ENCODE measurements at regions not wholly inside any gene's neighbourhood (a gene's known extent, or its start where the extent isn't known, plus 50 kb on each side); places are given as distances from the start of the nearest gene placed in this dataset.
"Not testable (repeated sequence)": the region's sequence is repeated elsewhere in the genome, so short reads cannot be mapped to it uniquely, and the experiment has no call there.

DNA sequence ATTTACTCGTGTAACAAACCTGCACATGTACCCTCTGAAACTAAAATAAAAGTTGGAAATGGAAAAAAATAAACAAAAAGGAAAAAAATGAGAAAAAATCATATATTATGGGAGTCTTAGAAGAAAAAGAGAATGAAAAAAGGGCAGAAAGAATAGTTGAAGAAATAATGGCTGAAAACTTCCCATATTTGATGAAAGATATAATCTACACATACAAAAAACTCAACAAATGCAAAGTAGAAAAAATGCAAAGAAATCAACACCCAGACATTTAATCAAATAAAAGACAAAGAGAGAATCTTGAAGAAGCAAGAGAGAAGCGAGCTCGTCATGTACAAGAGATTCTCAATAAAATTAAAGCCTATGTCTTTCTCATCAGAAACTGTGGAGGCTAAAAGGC is 73.8 kb downstream of the SLC25A46 start:
- no peak for DNase-seq

DNA sequence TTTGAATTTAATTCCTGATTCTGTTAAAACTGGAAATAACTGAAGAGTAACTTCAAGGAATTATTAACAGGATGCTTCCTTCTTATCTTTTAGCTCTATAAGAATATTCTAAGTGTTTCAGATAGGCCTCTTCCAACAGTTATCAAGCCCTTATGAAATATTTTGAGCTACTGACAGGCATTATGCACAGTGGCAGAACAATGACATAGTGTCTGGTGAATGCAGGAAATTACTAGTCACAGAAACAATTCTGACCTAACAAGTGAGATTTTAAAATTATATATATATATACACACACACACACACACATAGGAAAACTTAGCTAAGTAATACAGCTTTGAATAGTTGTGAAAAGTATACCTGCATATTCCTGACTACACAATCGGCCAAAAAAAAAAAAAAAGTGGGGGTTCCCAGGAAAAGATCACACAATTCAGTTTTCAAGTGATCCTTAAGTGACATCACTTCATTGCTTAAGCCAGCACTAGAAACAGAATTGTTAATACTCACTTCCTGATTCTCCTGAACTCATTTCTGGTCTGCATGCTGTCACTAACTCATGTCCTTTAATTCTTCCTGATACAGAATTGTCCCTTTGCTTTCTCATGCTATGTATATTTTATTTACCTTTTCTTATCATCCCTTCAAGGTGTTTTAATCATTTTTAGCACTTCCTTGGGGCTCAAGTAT is 77.3 kb downstream of the SLC25A46 start:
- DNase-seq, result no peak

DNA sequence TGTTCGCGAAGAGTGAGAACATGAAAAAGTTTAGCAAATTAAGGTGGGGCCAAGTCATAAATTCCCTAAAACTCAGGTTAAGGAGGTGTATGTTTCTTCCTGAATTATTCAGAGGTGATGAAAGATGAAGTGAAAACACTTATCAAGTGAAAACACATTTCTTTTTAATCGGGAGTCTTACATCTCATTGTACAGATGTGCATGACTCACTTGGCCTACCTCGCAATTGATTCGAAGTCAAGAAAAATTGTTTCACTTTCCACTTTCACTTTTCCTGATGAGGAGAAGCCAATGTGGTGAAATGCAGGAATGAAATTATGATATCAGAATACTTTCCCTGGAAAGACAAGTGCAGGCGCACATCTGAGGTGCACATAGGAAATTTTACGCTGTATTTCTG is 78.7 kb downstream of the SLC25A46 start:
- DNase-seq, result no peak

DNA sequence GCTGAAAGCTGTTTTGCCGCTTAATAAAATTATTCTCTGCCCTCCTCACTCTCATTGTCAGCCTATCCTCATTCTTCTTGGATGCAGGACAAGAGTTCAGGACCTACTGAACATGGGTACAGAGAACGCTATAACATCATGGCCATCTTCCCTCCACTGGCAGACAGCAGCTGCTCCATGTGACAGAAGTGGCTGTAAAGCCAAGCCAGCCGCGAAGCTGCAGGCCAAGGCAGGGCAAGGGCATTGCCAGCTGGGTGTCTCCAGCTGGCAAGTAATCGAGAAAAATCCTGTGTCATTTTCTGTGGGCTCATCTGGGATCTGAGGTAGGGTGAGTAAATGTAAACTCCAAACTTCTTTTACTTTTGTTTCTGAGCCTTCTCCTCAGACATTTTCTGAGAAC is 84.8 kb downstream of the SLC25A46 start:
- DNase-seq, result no peak

DNA sequence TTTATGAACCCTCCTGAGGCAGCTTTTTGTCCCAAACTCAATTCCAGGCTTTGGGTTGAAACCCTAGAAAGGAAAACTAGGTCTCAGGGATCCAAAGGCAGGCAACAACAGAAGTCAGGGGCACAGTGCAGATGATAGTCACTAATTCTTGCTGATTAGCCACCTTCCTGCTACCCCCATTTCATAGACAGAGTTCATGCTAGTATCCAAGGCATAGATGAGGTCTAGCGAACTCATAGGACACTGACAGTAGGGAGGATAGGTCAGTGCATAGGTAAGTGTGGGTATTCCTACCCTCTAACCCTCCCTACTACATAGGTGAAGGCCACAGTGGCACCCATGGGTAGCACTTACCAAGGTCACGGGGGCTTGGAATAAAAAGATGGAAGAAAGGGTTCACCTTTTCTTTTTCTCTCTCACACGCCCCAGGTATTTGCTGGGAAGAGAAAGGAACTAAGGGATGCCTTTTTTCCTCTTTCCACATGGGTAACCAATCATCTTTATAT is 86.2 kb downstream of the SLC25A46 start:
- no peak for DNase-seq

DNA sequence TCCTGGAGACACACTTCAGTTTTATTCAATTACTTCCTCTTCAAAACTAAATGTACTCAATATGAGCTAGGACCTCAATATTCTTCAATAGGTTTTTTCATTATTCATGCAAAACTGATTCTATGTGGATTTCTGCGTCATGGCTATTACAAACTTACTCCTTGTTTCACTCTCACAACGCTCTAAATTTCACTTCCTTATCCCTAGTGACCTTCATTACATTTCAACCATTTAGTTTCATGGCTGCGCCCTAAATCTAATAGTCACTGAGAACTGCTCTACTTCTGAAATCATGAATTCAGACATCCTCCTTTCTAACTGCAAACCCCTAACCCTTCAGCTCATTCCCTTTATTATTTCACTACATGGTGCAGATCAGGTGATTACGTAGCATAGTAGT is 93.9 kb downstream of the SLC25A46 start:
- DNase-seq, result no peak

DNA sequence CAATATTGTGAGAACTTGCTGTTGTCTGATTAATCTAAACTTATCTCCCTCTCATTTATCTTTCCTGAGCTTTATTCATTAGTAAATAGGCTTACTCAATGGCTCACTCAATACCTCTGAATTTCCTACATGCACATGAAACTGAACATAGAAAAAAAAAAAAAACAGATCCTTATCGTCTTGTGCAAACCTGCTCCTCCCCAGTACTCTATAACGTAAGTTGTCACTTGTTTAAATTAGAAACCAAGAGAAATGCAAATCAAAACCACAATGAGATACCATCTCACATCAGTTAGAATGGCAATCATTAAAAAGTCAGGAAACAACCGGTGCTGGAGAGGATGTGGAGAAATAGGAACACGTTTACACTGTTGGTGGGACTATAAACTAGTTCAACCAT is 96.1 kb downstream of the SLC25A46 start:
- DNase-seq, result peak; percentile 70

DNA sequence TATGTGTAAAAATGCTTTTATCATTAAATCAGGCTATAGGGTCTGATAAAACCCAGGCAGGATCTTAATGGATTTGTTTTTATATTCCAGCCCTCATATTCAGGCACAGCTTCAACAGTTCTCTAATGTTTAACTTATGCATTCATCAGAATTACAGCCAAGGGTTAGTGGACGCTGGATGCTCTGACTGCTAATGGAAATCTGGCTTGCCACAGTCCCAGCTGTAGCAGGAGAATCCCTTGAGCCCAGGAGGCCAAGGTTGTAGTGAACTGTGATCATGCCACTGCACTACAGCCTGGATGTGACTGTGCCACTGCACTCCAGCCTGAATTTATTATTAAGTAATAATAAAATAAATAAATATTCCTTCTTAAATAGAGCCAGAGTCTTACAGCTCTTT is 98.0 kb downstream of the SLC25A46 start:
- DNase-seq, result no peak

DNA sequence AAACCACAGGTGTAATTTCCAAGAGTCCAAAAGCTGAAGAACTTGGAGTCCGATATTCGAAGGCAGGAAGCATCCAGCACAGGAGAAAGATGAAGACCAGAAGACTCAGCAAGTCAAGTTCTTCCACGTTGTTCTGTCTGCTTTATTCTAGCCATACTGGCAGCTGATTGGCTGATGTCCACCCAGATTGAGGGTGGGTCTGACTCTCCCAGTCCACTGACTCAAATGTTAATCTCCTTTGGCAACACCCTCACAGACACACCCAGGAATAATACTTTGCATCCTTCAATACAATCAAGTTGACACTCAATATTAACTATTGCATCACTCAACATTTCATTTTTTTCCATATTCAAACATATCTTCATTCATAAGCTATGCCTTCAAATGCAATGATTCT is 99.5 kb downstream of the SLC25A46 start:
- DNase-seq, result not testable (repeated sequence)

DNA sequence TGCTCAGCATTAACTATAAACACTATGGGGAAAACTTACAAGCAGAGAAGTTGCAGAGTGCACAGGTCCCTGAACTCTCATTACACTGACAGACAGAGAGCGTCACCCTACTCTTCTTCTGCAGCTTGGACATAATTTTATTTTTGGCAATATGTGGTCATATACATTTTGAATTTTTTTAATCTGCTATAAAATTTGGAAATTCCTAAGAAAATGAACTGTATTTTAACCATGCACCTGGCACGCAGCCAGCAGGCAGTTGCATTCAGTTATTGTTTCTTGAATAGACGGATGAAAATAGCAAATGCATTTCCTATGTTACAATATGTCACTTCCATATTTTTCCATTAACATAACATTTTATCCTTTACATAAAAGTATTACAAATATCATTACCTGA is 100.2 kb downstream of the SLC25A46 start:
- no peak for DNase-seq

DNA sequence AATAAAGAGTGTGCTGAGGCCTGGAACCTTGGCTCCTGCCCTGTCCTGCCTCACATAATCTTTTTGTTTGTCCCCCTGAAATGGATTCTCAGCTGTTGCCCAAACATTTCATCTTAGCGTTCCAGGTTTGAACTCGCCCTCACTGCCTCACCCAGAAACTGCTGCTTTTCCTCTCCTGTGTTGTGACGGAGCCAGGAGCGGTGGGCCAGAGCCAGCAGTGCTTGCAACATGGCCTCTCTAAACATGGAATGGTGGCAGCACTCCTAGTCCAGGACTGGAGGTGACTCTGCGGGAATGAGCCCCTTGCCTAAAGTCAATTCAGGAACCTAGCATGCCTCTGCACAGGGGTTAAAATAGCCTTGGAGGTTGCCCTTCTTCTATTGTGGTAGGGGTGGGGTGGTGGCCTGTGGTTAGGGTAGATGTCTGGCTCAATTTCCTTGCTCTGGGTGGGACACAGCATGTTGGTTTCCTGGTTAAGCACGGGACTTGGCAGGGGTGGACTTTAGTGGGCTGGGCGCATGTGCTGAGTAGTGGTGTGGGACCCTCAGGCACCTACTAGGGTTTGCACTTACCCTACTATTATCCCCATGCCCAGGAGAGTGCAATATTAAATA is 101.6 kb downstream of the SLC25A46 start:
- DNase-seq, result peak; percentile 3

DNA sequence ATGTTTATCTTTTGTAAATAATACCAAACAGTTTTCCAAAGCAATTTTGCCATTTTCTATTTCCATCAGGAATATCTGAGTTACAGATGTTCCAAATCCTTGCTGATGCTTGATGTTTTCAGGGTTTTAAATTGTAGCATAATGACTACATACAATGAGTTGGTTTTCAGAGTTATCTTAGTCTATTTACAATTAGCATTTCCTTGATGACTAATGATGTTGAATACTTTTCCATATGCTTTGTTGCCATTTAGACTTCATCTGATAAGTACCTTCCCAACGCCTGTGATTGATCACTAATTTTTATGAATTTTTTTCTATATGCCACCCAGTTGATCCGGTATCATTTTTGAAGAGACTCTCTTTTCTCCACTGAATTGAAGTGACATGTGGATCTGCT is 102.3 kb downstream of the SLC25A46 start:
- no peak for DNase-seq

DNA sequence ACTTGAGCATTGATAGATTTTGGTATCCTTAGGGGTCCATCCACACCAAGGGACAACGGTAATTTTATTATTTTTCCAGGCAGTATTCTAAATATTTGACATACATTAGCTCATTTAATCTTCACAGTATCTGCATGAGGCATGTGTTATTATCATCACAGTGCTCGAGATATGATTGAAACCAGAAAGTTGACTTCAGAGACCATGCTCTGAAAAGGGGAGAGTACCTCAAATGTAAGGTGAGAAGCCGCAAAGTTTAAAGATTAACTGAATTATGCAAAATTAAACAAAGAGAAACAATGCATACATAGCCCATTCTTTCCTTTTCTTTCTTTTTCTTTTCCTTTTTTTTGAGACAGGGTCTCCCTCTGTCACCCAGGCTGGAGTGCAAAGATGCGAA is 104.1 kb downstream of the SLC25A46 start:
- no peak for DNase-seq

DNA sequence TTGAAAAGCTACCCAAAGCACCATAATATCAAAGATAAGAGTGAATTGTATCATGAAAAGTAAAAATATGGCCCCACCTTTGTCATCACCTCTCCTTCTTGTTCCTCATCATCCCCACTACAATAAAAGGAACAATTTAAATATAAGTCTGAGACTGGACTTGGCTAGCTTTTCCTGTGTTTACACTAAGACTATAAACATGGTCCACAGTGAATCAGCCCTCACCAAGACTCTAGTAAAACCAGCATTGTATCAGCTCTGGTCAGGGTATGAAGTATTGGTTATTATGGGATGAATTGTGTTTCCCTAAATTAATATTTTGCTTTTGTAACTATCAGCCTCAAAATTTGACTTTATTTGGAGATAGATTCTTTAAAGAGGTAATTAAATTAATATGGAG is 105.4 kb downstream of the SLC25A46 start:
- DNase-seq, result no peak

DNA sequence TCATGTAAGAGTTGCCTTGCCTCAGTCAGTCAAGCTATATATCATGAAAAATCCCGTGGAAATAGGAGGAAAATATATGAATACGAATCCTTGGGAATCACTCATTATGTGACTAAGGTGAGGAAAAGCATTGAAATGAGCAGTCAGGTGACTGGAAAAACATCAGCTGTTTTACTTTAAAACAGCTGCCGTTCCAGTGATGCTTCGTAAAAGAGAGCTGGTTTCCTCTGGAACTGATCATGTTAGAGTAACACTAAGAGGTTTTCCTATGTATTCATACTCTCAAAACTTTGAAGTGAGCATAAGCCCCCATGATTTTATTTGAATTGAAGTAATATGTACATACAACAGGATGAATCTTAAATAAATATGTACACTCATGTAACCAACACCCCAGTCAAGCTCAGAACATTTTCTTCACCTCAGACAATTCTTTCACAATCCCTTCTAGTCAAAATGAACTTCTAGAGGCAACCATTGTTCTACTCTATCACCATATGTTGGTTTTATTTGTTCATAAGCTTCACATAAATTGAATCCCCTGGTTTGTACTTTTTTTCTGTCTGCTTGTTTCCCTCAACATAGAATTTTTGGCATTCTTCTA is 107.7 kb downstream of the SLC25A46 start:
- DNase-seq, result no peak

DNA sequence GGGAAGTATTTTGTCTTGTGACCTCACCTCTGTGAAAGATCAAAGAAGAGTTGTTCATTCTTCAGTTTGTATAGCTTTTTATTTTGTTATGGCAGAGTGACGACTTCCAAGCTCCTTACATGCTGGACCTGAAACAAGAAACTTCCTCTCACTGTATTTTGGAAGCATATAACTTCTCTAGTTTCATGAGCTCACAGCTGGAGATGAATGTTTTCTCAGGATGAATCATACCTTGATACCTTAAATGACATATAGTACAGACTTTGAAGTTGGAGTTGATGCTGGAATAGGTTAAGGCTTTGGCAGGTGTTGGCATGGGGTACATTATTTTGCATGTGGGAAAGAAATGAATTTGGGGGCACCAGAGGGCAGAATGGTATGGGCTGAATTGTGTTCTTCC is 112.5 kb downstream of the SLC25A46 start:
- DNase-seq, result no peak

DNA sequence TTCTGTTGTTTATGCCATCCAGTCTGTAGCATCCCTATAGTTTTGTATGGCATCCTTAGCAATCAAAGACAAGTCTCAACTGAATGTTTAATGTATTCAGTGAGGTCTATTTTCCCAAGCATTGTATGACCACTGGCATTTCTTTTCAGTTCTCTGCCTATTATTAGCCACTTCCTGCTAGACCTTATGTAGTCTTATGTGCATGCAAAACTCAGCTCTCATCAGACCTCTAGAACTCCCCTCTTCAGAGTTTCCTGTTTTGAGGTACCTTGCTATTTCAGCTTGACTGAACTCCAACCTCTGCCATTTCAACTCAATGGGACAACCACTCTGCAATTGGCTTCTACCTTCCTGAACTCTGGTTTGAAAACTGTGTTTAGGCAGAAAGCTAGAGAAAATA is 113.2 kb downstream of the SLC25A46 start:
- DNase-seq, result no peak

DNA sequence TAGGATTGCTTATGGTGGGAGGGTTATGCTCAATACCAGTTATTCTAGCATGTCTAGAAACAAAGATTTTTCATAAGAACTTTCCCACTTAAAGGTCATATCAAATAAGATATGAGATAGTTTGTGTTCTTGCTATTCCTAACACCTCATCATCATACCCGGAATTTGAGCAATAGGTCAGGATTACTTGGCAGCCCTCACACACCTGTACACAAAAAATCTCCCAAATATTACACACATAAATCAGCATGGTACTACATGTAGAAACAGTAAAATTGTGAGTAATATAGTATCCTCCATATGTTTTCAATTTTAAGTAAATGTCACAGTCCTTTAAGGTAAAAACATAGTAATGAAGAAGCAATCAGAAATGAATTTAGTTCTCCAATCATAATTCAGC is 113.7 kb downstream of the SLC25A46 start:
- no peak for DNase-seq

DNA sequence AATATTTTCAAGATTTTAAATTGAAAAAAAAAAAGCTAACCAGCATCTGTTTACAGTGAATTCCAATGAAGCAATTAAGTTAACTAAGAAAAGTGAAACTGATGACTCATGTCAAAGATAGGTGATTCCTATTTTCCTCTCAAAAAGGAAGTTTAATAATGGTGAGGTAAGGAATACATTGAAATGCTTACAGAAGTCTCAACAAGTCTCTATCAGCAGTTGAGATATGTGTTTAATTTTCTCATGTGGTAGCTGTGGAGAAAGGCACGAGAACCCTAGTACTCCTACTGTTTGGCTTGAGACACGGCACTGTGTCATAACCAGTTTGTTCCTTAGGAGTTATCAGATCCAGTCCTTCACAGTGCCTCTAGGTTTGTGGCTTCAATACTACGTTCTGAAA is 114.5 kb downstream of the SLC25A46 start:
- no peak for DNase-seq

DNA sequence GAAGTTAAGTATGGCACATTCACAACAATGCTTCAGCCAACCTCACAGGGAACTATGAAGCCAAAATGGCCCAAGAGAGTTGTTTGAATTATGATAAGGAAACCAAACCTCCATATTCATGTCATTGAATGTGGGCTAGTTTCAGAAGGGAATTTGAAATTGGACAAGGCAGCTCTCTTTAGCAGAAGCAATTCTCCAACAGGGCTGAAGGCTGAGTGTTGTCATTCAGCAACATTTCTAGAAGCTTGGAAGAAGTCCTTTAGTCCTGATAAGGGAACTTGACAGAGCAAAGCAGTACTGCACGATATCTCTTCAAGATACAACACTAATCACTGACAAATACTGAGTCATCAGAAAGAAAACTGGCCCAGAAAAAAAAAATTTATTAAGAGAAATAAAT is 115.4 kb downstream of the SLC25A46 start:
- DNase-seq, result no peak

DNA sequence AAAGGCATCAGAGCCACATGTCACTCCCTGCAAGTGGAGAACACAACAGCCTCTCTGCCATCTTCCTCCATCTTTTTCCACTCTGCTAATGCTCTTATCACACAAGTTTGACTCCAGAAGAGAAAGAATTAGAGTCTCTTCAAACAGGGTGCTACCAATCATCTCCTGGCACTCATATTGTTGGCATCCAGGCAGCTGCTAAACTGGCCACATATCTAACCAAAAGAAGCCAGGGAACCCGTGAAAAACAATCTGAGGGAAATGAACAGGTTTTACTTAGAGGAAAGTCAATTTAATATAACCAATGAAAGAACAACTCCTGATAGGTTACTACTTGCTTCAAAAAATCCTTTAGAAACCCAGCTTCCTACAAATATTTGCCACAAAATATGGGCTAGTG is 117.2 kb downstream of the SLC25A46 start:
- DNase-seq, result no peak

DNA sequence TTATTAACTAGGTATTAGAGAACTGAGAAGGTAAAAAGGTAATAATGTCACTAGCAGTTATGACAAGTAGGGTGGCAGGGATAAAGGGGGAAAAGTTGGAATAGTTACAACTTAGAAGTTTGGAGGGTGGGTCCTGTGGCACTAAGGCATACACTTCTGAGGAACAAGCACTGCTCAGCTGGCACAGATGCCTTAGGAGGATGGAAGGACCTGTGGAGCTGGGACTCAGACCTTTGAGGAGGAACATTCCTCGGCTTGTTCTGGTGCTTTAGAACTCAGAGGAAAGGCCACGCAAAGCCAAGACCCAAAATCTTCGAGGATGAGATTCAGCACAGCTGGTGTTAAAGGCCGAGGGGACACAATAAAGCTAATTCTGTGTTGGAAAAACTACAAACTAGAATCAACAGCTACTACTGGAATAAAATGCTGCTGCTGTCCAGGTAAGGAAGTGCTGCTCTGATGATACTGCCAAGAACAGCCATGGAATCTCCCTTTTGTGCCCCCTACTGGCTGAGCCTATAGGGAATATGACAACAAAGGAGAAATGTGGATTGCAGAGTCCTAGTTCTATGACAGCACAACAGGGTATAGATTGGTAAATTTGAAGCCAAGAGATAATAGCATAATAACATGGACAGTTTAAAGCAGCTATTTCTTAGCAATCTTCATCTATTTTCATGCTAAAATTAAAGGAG is 126.7 kb downstream of the SLC25A46 start:
- no peak for DNase-seq

DNA sequence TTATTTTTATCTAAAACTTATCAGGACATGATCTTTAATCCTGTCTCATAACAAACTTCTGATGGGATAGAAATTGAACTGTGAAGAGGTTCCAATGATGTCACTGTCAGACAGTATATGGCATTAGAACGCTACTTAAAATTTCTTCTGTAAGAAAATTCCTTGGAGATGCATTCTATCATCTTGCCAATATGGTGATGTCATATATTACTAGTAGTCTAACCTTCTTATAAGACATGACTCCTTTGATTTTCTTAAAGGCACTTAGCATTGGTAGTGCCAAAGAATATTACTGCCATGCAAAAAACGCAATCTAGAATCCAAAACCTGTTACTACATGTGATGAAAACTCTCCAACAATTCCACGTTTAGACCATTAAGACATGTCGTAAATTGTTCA is 131.1 kb downstream of the SLC25A46 start:
- no peak for DNase-seq

DNA sequence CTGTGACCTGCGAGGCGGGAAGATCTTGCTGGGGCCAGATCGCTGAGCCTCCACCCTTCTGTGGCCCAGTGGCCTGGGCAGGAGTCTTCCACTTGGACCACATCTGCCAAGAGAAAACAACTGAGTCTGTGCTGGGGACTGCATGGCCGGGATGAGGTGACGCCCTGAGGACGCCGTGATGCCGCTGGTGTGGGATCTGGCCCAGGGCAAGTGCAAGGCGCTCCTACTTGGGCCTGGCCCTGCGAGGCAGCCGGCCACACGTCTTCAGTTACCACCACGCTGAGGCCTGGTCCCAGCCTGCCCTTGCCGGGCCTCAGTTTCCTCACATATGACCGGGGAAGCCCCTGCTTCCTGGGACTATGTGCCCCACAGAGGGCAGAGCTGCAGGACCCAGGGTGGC is 133.4 kb downstream of the SLC25A46 start:
- DNase-seq, result no peak

Data from GF-D8 (cell line).